ENCODE measurements at regions not wholly inside any gene's neighbourhood (a gene's known extent, or its start where the extent isn't known, plus 50 kb on each side); places are given as distances from the start of the nearest gene placed in this dataset.
"Not testable (repeated sequence)": the region's sequence is repeated elsewhere in the genome, so short reads cannot be mapped to it uniquely, and the experiment has no call there.

GRCh38 chr16:16570874-16571273 is 191.9 kb downstream of the NPIPA7 start:
- TF ChIP-seq, protein P1, sequence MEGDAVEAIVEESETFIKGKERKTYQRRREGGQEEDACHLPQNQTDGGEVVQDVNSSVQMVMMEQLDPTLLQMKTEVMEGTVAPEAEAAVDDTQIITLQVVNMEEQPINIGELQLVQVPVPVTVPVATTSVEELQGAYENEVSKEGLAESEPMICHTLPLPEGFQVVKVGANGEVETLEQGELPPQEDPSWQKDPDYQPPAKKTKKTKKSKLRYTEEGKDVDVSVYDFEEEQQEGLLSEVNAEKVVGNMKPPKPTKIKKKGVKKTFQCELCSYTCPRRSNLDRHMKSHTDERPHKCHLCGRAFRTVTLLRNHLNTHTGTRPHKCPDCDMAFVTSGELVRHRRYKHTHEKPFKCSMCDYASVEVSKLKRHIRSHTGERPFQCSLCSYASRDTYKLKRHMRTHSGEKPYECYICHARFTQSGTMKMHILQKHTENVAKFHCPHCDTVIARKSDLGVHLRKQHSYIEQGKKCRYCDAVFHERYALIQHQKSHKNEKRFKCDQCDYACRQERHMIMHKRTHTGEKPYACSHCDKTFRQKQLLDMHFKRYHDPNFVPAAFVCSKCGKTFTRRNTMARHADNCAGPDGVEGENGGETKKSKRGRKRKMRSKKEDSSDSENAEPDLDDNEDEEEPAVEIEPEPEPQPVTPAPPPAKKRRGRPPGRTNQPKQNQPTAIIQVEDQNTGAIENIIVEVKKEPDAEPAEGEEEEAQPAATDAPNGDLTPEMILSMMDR (IDR thresholded peaks at IDR 0.05) = not testable (repeated sequence)
- not testable (repeated sequence) for TF ChIP-seq POLR2AphosphoS5 (IDR thresholded peaks at IDR 0.05)
